ENCODE measurements at regions not wholly inside any gene's neighbourhood (a gene's known extent, or its start where the extent isn't known, plus 50 kb on each side); places are given as distances from the start of the nearest gene placed in this dataset.

DNA sequence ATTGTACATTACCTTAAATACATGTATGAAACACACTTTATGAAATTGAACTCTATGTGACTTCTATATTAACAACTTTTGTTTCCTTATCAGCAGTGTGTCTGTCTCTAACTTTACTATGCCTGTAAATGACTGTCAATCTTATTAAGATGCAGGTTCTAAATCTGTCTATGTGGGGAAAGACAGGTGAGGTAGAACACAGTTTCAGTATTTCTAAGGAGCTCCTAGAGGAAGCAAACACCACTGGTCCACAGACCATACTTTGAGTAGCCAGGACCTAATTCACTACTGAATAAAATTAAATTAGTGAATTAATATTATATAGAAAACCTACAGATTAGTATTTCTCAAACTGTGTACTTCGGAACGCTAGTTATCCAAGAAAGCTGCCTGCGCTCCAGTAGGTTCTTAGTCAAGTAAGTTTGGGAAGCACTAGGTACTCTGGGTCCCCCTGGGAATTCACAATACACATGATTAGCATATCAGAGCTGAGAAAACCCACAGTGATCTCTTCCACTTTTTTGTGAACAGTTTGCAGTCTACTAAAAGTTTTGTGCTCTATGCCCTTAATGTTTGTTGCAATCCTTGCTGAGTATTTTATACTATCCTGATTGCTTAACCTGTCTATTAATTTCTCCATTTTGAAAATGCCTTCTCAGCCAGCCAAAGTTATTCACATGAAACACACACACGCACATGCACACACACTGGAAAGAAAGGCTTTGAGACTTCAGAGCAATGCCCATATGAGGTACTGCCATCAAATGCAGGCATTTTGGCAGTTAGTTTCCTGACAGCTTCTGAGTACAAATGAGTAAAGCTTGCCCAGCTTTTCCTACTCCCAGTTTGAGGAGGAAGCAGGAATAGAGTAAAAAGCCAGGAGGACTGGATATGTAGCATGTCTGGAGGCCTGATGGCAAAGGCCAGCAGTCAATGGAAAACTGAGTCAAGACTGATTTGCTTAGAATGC, 133.6 kb upstream of the CPEB2 start:
- H3K14ac ChIP-seq (ENCODE audit: insufficient read depth, low read length): no peak overlapping the region
- H3K9ac ChIP-seq (ENCODE audit: extremely low read depth, insufficient read length, low read length): no peak overlapping the region
- no peak overlapping the region for H2BK120ac ChIP-seq (ENCODE audit: low read depth, low read length, poor library complexity, severe bottlenecking)
- Mint-ChIP-seq H3K9me3 (no peaks in the 10 kb centered on the region), H3K36me3 (ENCODE audit: insufficient read depth in 1 of 3, low read depth in 3 of 3) (no peaks in the 10 kb centered on the region), H3K27ac (no peak overlapping the region), H3K4me3 (no peak overlapping the region), H3K4me1 (peaks cover 16 to 25% of the 10 kb centered on the region in 2 experiments), H3K27me3 (ENCODE audit: low read depth) (peaks cover 2% of the 10 kb centered on the region; the same call in 1 of the 2 replicates)
- no peak overlapping the region for H3K27ac ChIP-seq (ENCODE audit: insufficient read length, low read depth, low read length)
- H4K5ac ChIP-seq (ENCODE audit: insufficient read length, low read depth, low read length): no peak overlapping the region
- H3K79me2 ChIP-seq (ENCODE audit: insufficient read depth, low read length): no peaks in the 10 kb centered on the region
- H3K18ac ChIP-seq (ENCODE audit: insufficient read length, low read depth, low read length): no peak overlapping the region
- H2AFZ ChIP-seq (ENCODE audit: low read length): no peak overlapping the region
- no peaks in the 10 kb centered on the region for H3K27me3 ChIP-seq (ENCODE audit: insufficient read depth, low read length)
- TF ChIP-seq, protein P1, sequence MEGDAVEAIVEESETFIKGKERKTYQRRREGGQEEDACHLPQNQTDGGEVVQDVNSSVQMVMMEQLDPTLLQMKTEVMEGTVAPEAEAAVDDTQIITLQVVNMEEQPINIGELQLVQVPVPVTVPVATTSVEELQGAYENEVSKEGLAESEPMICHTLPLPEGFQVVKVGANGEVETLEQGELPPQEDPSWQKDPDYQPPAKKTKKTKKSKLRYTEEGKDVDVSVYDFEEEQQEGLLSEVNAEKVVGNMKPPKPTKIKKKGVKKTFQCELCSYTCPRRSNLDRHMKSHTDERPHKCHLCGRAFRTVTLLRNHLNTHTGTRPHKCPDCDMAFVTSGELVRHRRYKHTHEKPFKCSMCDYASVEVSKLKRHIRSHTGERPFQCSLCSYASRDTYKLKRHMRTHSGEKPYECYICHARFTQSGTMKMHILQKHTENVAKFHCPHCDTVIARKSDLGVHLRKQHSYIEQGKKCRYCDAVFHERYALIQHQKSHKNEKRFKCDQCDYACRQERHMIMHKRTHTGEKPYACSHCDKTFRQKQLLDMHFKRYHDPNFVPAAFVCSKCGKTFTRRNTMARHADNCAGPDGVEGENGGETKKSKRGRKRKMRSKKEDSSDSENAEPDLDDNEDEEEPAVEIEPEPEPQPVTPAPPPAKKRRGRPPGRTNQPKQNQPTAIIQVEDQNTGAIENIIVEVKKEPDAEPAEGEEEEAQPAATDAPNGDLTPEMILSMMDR (conservative IDR thresholded peaks at IDR 0.05): no peak
- H3K4me2 ChIP-seq (ENCODE audit: insufficient read depth, insufficient read length, low read length): no peak overlapping the region
- H3K79me1 ChIP-seq (ENCODE audit: insufficient read depth, low read depth, low read length, poor library complexity, severe bottlenecking): no peaks in the 10 kb centered on the region
- no CpG with 5 or more reads among the region's 4 CpGs for WGBS (ENCODE audit: extremely low coverage, insufficient read length, low lambda C conversion rate)
- no peak overlapping the region for H3T11ph ChIP-seq (ENCODE audit: low read length)
- H2AK5ac ChIP-seq (ENCODE audit: insufficient read length, low read length): no peak overlapping the region
- no peak overlapping the region for H4K91ac ChIP-seq (ENCODE audit: insufficient read length, low read depth, low read length)
- DNase-seq: no peak
- H2BK12ac ChIP-seq (ENCODE audit: insufficient read length, low read depth, low read length): no peak overlapping the region
- no peak overlapping the region for H2BK15ac ChIP-seq (ENCODE audit: low read depth, low read length)
- no peaks in the 10 kb centered on the region for H3K9me3 ChIP-seq (ENCODE audit: control insufficient read depth, low read depth, low read length)
- H4K8ac ChIP-seq (replicated peaks; ENCODE audit: insufficient read length, low read depth, low read length): no peak overlapping the region
- no peak overlapping the region for H2BK20ac ChIP-seq (ENCODE audit: low read depth, low read length, poor library complexity, severe bottlenecking)
- H3K4ac ChIP-seq (ENCODE audit: low read depth, low read length): no peak overlapping the region
- peaks cover 3% of the 10 kb centered on the region; the same call in 1 of the 2 replicates for H3K4me1 ChIP-seq (ENCODE audit: insufficient read depth, low read length)
- H2BK5ac ChIP-seq (ENCODE audit: insufficient read length, low read length): no peak overlapping the region
- H3K23me2 ChIP-seq (ENCODE audit: insufficient read length, low read depth, low read length, poor library complexity, severe bottlenecking): no peaks in the 10 kb centered on the region
- H3K23ac ChIP-seq (ENCODE audit: insufficient read length, low read depth, low read length): no peak overlapping the region
- no peak overlapping the region for H3K56ac ChIP-seq (ENCODE audit: insufficient read length, low read depth, low read length)
- H4K20me1 ChIP-seq (ENCODE audit: control insufficient read depth, insufficient read depth, insufficient read length): no peaks in the 10 kb centered on the region

All from H9 (cell line).